HL-60 (cell line): ENCODE measurements at regions not wholly inside any gene's neighbourhood (a gene's known extent, or its start where the extent isn't known, plus 50 kb on each side); places are given as distances from the start of the nearest gene placed in this dataset.

Experiments used
- DNase-seq, 2 experiments: peaks; one replicate each; pipeline ENCODE4 v3.0.0-alpha.2; 2010 to 2020; ENCODE audit warnings: low read depth in 1 of 2, low spot score in 1 of 2
- H3K27ac ChIP-seq: fragments of 250-450 bp; sonication (Bioruptor Pico); replicated peaks from 2 replicates; pipeline ENCODE4 v1.5.1; 2020; ENCODE audit warnings: mild to moderate bottlenecking, moderate library complexity
- H3K27me3 ChIP-seq: fragments of 250-450 bp; sonication (Bioruptor Pico); 2 replicates; pipeline ENCODE4 v1.5.1; 2021; ENCODE audit warnings: mild to moderate bottlenecking, moderate library complexity; ENCODE audit not compliant: insufficient read depth, poor library complexity, severe bottlenecking
- H3K4me3 ChIP-seq: replicated peaks from 2 replicates; pipeline ENCODE4 v1.5.1; 2011; ENCODE audit warnings: mild to moderate bottlenecking, control low read depth, low read length; ENCODE audit not compliant: insufficient read depth
- GABPA ChIP-seq: IDR thresholded peaks from 2 replicates; pipeline ENCODE4 v1.6.1; 2012; ENCODE audit warnings: low read depth
- POLR2AphosphoS5 ChIP-seq: IDR thresholded peaks from 2 replicates; pipeline ENCODE4 v1.6.1; 2012; ENCODE audit warnings: low read depth
- SPI1 ChIP-seq: IDR thresholded peaks from 2 replicates; pipeline ENCODE4 v1.6.1; 2012; ENCODE audit warnings: low read depth, mild to moderate bottlenecking, borderline replicate concordance
- TF ChIP-seq, protein P1 (sequence below): IDR thresholded peaks from one replicate; pipeline ENCODE4 v1.5.1; 2011; ENCODE audit warnings: low read length, control low read depth, inconsistent platforms; ENCODE audit not compliant: insufficient read depth
- TF ChIP-seq, protein P2 (sequence below): IDR thresholded peaks from 2 replicates; pipeline ENCODE4 v1.6.1; 2012; ENCODE audit warnings: low read depth; ENCODE audit not compliant: insufficient replicate concordance

DNA sequence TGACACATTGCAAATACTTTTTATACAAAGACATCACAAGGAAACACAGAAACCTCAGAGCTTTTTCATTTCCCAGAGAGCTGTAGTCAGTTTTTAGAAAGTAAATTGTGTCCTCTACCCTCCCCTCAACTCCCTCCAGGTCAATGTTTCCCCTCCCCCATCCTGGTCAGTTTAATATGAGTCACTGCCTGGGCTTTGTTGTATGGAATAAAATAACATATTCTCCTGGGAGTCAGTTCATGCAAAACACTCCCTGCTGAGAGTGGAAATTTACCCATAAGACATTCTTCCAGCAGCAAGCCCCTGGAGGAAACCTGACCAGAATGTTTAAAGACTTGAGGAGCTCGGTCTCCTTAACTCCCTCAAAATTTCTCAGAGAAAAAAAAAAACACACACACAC is 270.1 kb upstream of the LDB2 start:
- DNase-seq = no peak
- TF ChIP-seq, protein P1, sequence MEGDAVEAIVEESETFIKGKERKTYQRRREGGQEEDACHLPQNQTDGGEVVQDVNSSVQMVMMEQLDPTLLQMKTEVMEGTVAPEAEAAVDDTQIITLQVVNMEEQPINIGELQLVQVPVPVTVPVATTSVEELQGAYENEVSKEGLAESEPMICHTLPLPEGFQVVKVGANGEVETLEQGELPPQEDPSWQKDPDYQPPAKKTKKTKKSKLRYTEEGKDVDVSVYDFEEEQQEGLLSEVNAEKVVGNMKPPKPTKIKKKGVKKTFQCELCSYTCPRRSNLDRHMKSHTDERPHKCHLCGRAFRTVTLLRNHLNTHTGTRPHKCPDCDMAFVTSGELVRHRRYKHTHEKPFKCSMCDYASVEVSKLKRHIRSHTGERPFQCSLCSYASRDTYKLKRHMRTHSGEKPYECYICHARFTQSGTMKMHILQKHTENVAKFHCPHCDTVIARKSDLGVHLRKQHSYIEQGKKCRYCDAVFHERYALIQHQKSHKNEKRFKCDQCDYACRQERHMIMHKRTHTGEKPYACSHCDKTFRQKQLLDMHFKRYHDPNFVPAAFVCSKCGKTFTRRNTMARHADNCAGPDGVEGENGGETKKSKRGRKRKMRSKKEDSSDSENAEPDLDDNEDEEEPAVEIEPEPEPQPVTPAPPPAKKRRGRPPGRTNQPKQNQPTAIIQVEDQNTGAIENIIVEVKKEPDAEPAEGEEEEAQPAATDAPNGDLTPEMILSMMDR = no peak
- TF ChIP-seq, protein P2, sequence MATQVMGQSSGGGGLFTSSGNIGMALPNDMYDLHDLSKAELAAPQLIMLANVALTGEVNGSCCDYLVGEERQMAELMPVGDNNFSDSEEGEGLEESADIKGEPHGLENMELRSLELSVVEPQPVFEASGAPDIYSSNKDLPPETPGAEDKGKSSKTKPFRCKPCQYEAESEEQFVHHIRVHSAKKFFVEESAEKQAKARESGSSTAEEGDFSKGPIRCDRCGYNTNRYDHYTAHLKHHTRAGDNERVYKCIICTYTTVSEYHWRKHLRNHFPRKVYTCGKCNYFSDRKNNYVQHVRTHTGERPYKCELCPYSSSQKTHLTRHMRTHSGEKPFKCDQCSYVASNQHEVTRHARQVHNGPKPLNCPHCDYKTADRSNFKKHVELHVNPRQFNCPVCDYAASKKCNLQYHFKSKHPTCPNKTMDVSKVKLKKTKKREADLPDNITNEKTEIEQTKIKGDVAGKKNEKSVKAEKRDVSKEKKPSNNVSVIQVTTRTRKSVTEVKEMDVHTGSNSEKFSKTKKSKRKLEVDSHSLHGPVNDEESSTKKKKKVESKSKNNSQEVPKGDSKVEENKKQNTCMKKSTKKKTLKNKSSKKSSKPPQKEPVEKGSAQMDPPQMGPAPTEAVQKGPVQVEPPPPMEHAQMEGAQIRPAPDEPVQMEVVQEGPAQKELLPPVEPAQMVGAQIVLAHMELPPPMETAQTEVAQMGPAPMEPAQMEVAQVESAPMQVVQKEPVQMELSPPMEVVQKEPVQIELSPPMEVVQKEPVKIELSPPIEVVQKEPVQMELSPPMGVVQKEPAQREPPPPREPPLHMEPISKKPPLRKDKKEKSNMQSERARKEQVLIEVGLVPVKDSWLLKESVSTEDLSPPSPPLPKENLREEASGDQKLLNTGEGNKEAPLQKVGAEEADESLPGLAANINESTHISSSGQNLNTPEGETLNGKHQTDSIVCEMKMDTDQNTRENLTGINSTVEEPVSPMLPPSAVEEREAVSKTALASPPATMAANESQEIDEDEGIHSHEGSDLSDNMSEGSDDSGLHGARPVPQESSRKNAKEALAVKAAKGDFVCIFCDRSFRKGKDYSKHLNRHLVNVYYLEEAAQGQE = no peak
- TF ChIP-seq POLR2AphosphoS5 (no peak), GABPA (no peak), SPI1 (no peak)
- Histone ChIP-seq H3K4me3 (no peak overlapping the region), H3K27me3 (no peaks in the 10 kb centered on the region), H3K27ac (no peak overlapping the region)

DNA sequence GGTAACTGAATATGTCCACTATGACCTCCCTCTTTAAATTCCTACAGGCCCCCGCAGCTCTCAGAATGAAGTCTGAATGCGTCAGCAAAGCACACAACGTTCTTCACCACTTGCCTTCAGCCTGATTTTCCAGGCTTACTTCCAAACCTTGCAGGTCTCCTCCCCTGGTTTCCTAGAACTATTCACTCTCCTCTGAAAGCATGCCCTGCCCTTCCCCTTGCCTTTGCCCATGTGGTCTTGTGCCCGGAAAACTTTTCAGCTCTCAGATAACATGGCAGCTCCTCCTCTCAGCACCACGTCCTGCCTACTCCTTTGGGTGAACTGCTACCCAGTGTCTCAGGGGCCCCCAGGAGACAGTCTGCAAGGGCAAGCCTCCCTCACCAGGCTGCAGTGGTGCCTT is 268.5 kb upstream of the LDB2 start:
- Histone ChIP-seq H3K4me3 (no peak overlapping the region), H3K27me3 (no peaks in the 10 kb centered on the region), H3K27ac (no peak overlapping the region)
- DNase-seq = no peak
- no peak for TF ChIP-seq POLR2AphosphoS5
- TF ChIP-seq SPI1 = no peak
- no peak for TF ChIP-seq GABPA
- TF ChIP-seq, protein P2 = no peak
- TF ChIP-seq, protein P1 = no peak

DNA sequence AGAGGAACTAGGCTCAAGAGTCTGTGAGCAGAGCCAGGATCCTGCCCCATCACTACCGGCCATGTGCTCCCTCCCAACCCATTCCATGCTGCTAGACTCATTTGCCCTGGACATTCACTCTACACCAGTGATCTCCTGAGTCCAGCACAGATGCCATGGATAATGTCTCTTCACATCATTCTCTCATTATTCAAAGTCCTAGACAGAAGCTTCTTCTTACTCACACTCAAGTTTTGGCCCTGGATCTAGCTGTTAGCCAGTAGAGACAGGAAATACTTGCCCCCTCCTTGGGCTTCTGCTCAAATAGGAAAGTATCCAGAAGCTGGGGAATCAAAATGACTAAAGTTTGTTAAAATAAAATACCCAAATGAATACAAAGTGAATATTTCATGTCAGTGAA is 266.8 kb upstream of the LDB2 start:
- no peak for DNase-seq
- Histone ChIP-seq H3K27ac (no peak overlapping the region), H3K4me3 (no peak overlapping the region), H3K27me3 (no peaks in the 10 kb centered on the region)
- TF ChIP-seq, protein P1 = no peak
- TF ChIP-seq, protein P2 = no peak
- TF ChIP-seq SPI1 (no peak), GABPA (no peak), POLR2AphosphoS5 (no peak)
